ENCODE measurements at regions not wholly inside any gene's neighbourhood (a gene's known extent, or its start where the extent isn't known, plus 50 kb on each side); places are given as distances from the start of the nearest gene placed in this dataset.

- no peak for DNase-seq (ENCODE audit: extremely low read depth, low read depth)
- no peak for TF ChIP-seq CTCF (IDR thresholded peaks at IDR 0.05; ENCODE audit: low read depth, low read length, missing control alignments)
- H3K4me3 ChIP-seq (replicated peaks; ENCODE audit: low read depth, low read length) = no peak overlapping the region
Measured at GRCh38 chr9:1151691-1152090, 101.5 kb downstream of the DMRT2 start.

GRCh38 chr9:1152171-1152570 is 102.0 kb downstream of the DMRT2 start:
- TF ChIP-seq CTCF (IDR thresholded peaks at IDR 0.05; ENCODE audit: low read depth, low read length, missing control alignments) = no peak
- no peak for DNase-seq (ENCODE audit: extremely low read depth, low read depth)
- H3K4me3 ChIP-seq (replicated peaks; ENCODE audit: low read depth, low read length) = no peak overlapping the region

DNA sequence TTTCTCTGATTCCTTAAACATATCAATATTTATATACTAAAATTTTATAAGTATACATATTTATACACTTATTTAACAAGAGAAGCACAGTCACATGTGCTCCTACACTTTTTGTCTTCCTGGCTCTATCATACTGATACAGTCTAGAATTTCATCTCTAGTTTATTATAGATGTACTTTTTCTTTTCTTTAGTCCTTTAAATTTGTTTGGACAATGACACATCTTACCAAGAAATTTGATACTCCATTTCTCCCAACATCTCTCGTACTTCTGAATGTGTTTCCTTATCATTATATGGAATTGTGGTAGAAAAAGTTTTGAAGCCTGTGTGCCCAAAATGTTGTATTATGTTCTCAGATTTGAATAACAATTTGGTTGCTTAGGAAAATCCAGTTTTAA is 104.6 kb downstream of the DMRT2 start:
- no peak for TF ChIP-seq CTCF (IDR thresholded peaks at IDR 0.05; ENCODE audit: low read depth, low read length, missing control alignments)
- DNase-seq (ENCODE audit: extremely low read depth, low read depth) = no peak
- no peak overlapping the region for H3K4me3 ChIP-seq (replicated peaks; ENCODE audit: low read depth, low read length)

DNA sequence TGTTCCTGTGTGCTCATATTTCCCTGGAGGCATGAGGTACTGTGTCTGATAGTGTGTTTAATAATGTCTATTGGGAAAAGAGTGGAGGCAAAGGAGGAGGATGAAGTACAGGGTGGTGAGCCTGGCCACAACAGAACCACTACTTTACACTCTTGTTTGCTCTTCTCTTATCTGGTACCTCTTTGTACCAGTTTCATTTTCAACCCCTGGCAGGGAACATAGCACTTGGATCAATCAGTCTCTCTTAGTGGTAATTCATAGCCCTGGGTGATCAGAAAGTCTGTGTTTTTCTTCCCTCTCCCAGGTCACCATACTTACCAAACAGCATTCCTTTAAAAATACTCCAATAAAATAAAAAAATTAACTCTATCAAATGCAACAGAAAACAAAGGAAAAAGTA is 105.4 kb downstream of the DMRT2 start:
- no peak for DNase-seq (ENCODE audit: extremely low read depth, low read depth)
- H3K4me3 ChIP-seq (replicated peaks; ENCODE audit: low read depth, low read length) = no peak overlapping the region
- TF ChIP-seq CTCF (IDR thresholded peaks at IDR 0.05; ENCODE audit: low read depth, low read length, missing control alignments) = no peak

DNA sequence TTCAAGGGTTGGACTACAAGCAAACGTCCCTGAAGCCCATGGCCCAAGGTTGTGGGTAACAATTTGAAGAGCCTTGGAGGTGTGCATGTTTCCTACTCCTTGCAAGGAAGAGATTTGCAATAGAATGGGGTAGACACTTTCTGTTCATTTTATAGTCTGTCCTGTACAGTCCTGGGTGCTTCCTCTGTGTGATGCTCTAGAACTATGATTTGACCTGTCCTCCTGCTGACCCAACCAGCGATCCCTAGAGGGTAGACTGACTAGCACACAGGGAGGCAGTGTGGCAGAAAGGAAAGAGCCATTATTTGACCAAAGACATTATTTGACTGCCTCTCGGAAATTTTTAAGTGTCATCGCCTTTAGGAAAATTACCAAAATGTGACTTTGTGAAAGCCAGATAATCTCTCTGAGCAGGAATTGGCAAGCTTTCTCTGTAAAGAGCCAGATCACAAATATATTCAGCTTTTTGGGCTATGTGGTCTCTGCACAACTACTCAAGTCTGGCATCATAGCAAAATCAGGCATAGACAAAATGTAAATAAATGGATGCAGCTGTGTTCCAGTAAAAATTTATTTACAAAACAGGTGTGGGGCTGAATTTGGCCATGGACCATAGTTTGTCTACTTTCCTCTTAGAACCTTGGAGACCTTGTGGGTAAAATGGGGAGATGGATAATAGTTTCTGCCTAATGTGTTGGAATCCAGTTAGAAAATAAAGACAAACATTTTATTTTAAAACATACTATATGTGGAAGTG is 106.8 kb downstream of the DMRT2 start:
- no peak for DNase-seq (ENCODE audit: extremely low read depth, low read depth)
- no peak for TF ChIP-seq CTCF (IDR thresholded peaks at IDR 0.05; ENCODE audit: low read depth, low read length, missing control alignments)
- H3K4me3 ChIP-seq (replicated peaks; ENCODE audit: low read depth, low read length) = no peak overlapping the region

DNA sequence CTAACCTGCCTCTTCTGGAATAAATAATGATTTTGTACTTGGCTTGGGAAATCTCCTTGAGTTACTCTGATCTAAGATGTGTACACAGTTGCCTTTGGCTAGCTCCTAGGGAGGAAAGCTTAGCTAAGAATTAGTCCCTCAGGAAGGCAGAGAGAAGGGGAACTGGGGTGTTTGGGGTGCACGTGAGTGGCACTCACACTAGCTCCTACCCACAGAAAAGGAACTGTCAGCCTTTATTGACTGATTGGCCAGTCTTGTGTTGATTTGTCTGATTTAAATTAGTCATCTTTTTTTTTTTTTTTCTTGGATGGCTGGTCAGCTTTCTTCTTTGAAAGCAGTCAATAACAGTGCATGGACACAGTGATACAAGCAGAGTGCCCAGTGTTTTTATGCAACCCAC is 107.7 kb downstream of the DMRT2 start:
- no peak for TF ChIP-seq CTCF (IDR thresholded peaks at IDR 0.05; ENCODE audit: low read depth, low read length, missing control alignments)
- H3K4me3 ChIP-seq (replicated peaks; ENCODE audit: low read depth, low read length) = no peak overlapping the region
- no peak for DNase-seq (ENCODE audit: extremely low read depth, low read depth)

- H3K4me3 ChIP-seq (replicated peaks; ENCODE audit: low read depth, low read length) = no peak overlapping the region
- TF ChIP-seq CTCF (IDR thresholded peaks at IDR 0.05; ENCODE audit: low read depth, low read length, missing control alignments) = no peak
- no peak for DNase-seq (ENCODE audit: extremely low read depth, low read depth)
Measured at GRCh38 chr9:1170918-1171317, 120.8 kb downstream of the DMRT2 start.
